Fibroblast of skin of right biceps (primary cell): ENCODE measurements at regions not wholly inside any gene's neighbourhood (a gene's known extent, or its start where the extent isn't known, plus 50 kb on each side); places are given as distances from the start of the nearest gene placed in this dataset.
"Not testable (repeated sequence)": the region's sequence is repeated elsewhere in the genome, so short reads cannot be mapped to it uniquely, and the experiment has no call there.

ENCODE experiments used
- DNase-seq: peaks from one replicate; pipeline ENCODE4 v3.0.0-alpha.2; 2013

- no peak for DNase-seq
Measured at GRCh38 chr6:137395316-137395715, 98.9 kb downstream of the OLIG3 start.

GRCh38 chr6:137391061-137391814 is 103.0 kb downstream of the OLIG3 start:
- peak; percentile 7 for DNase-seq

- DNase-seq: no peak
Measured at GRCh38 chr6:137390334-137390733, 103.9 kb downstream of the OLIG3 start.

GRCh38 chr6:137389150-137389704 is 105.0 kb downstream of the OLIG3 start:
- DNase-seq: no peak

GRCh38 chr6:137387096-137387764 is 107.0 kb downstream of the OLIG3 start:
- no peak for DNase-seq

GRCh38 chr6:137383287-137383686 is 110.9 kb downstream of the OLIG3 start:
- DNase-seq: not testable (repeated sequence)

- DNase-seq: no peak
Measured at GRCh38 chr6:137378090-137378369, 116.2 kb downstream of the OLIG3 start.

GRCh38 chr6:137373296-137373695 is 120.9 kb downstream of the OLIG3 start:
- no peak for DNase-seq

GRCh38 chr6:137372532-137372931 is 121.7 kb downstream of the OLIG3 start:
- DNase-seq: no peak

GRCh38 chr6:137371634-137372016 is 122.6 kb downstream of the OLIG3 start:
- no peak for DNase-seq

- no peak for DNase-seq
Measured at GRCh38 chr6:137370871-137371633, 123.1 kb downstream of the OLIG3 start.

- DNase-seq: no peak
Measured at GRCh38 chr6:137369136-137369535, 125.1 kb downstream of the OLIG3 start.

- no peak for DNase-seq
Measured at GRCh38 chr6:137365707-137366437, 128.3 kb downstream of the OLIG3 start.

- peak; percentile 42 for DNase-seq
Measured at GRCh38 chr6:137363805-137364138, 130.4 kb downstream of the OLIG3 start.

GRCh38 chr6:137362878-137363804 is 131.1 kb downstream of the OLIG3 start:
- DNase-seq: peak; percentile 36

GRCh38 chr6:137361701-137362100 is 132.5 kb downstream of the OLIG3 start:
- no peak for DNase-seq

- no peak for DNase-seq
Measured at GRCh38 chr6:137358273-137358672, 135.9 kb downstream of the OLIG3 start.

- DNase-seq: no peak
Measured at GRCh38 chr6:137357948-137358266, 136.3 kb downstream of the OLIG3 start.

GRCh38 chr6:137357263-137357947 is 136.8 kb downstream of the OLIG3 start:
- no peak for DNase-seq

GRCh38 chr6:137353842-137354397 is 134.7 kb upstream of the IFNGR1 start:
- no peak for DNase-seq

- DNase-seq: no peak
Measured at GRCh38 chr6:137353346-137353745, 134.2 kb upstream of the IFNGR1 start.
